Astrocyte of the hippocampus (primary cell): ENCODE measurements at regions not wholly inside any gene's neighbourhood (a gene's known extent, or its start where the extent isn't known, plus 50 kb on each side); places are given as distances from the start of the nearest gene placed in this dataset.

Experiments
- DNase-seq: peaks from one replicate; pipeline ENCODE4 v3.0.0; 2011; ENCODE audit warnings: low read depth, low spot score

DNA sequence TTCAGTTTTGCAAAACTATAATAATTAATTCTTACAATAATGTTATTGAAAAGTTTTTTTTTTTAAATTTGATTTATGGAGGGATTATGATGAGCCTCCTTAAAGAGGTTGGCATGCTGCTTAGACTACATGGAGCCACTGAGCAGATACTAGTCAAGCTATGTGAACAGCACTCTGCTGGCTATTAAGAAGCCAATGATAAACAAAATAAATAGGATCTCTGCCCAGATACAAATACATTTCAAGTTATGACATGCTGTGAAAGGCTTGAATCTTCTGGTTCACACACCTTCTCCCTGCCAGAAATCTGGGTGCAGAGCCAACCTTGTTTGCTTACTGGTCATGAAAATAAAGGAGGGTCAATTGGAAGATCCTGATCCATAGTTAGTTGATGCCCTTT is 107.4 kb upstream of the NAV3 start:
- no peak for DNase-seq

DNA sequence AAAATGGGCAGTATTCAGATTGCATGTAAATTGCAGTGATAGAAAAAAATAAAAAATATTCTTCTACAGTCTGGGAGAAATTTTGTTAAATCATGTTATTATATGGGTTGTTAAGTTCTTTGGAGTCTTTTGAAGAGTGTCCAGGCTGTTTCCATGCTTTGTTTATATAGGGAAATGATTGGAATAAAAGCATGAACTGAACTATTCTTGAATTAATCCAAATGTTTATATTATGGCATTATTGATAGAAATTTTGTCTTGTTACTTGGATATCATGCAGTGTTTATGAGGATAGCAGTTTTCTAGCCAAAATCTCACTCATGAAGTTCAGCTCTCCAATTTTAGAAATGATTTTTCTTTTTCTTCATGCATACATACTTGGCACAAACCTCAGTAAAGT is 108.2 kb upstream of the NAV3 start:
- no peak for DNase-seq

GRCh38 chr12:77720258-77720657 is 110.4 kb upstream of the NAV3 start:
- DNase-seq: no peak

- no peak for DNase-seq
These were observed 120.5 kb upstream of the NAV3 start for GRCh38 chr12:77710209-77710608.

DNA sequence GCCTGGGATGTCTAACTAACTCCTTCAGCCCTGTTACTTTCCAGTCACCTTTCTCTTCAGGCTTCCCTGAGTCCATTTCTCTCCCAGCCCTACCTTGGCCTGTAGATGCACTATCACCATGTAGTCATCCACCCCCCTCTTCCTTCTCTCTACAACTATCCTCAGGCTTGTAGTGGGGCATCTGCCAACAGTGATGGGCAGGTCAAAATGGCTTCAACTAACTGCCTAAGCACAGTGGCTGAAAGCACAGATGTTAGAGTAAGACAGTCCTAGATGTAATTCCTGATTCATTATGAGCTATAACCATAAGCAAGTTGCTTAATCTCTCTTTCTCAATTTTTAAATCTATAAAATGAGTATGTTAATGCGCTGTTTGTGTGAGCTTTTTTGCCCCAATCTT is 133.6 kb upstream of the NAV3 start:
- no peak for DNase-seq

DNA sequence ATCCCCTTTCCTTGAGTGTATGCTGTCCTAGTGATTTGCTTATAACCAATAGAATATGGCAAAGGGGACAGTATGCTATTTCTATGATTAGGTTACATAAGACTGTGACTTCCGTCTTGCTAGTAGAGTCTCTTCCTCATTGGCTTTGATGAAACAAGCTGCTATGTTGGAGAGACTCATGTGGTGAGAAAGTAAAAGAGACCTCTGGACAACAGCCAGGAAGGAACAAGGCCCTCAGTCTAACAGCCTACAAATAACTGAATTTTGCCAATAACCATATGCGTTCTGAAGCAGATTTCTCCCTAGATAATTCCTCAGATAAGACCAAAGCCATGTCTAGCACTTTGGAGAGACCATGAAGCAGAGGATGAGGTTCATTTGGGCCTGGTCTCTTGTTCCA is 134.5 kb upstream of the NAV3 start:
- DNase-seq: peak; percentile 9

DNA sequence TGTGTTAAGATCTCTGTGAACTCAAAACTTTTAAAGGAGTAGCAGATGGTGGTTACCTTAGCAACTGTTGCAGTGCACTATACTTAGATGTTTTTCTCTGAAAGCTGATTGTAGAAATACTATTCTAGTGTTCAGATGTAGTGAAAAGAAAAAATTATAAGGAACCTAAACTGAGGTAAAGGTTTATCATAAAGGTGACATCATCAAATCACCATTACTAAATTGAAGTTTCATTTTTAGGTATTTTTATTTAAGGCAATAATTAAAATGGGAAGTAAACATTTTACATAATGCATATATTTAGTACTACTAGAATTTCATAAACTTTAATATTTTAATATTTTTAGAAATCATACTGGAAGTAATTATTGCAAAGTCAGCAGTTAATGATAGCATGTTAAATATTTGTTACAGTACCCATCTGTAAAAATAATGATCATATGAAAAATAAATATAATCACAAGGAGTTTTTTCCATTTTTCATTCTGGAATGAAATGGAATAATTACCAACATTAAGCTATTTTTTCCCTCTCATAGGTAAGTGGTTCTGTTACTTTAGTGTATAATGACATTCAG is 141.1 kb upstream of the NAV3 start:
- no peak for DNase-seq

DNA sequence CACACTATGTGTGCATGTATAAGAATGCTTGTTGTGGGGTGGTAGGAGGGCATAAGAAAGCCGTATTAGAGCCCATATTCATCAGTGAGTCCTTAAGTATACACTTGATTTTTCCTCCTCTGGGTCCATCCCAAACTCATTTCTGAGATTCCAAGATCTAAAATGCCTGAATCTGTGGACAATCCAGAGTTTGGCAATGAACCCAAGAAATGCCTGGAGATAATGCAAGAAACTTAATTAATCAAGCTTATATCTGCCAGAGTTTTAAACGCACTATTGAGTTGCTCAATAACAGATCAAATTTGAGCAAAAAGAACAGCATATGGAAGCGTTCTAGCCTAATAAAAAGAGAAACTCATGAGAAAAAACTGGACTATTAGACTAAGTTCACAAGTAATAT is 143.4 kb upstream of the NAV3 start:
- no peak for DNase-seq

- peak; percentile 38 for DNase-seq
These were observed 143.9 kb upstream of the NAV3 start for GRCh38 chr12:77686760-77687159.

DNA sequence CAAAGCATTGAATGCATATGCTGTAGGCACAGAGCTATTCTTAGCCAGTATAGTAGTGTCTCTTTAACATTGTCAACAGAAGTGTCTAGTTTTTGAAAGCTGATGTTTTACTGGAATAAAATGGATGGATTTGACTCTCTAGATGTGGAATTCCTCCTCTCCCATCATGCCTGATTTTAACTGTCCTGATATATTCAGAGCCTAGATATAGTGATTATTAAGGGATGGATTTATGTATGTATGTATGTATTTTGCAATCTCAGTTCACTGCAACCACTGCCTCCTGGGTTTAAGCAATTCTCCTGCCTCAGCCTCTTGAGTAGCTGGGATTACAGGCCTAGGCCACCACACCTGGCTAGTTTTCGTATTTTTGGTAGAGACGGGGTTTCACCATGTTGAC is 144.8 kb upstream of the NAV3 start:
- DNase-seq: no peak

GRCh38 chr12:77685112-77685511 is 145.6 kb upstream of the NAV3 start:
- DNase-seq: peak; percentile 86

GRCh38 chr12:77682488-77682887 is 148.2 kb upstream of the NAV3 start:
- no peak for DNase-seq

DNA sequence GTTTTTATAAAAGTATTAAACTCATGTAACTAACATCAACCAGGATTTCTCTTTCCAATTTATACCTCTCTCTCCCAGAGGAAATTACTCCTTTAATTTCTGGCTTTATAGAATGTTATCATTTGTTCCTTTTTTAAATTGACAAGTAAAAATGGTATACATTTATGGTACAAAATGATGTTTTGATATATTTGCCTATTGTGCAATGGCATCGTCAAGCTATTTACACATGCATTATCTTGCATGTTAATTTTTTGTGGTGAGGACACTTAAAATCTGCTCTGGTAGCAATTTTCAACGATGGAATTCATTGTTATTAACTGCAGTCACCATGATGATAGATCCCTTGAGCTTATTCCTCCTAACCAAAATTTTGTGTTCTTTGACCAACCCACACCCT is 149.0 kb upstream of the NAV3 start:
- no peak for DNase-seq

GRCh38 chr12:77679686-77680085 is 151.0 kb upstream of the NAV3 start:
- peak; percentile 5 for DNase-seq

GRCh38 chr12:77678621-77679020 is 152.1 kb upstream of the NAV3 start:
- no peak for DNase-seq

- peak; percentile 88 for DNase-seq
These were observed 163.6 kb upstream of the NAV3 start for GRCh38 chr12:77667101-77667500.

DNA sequence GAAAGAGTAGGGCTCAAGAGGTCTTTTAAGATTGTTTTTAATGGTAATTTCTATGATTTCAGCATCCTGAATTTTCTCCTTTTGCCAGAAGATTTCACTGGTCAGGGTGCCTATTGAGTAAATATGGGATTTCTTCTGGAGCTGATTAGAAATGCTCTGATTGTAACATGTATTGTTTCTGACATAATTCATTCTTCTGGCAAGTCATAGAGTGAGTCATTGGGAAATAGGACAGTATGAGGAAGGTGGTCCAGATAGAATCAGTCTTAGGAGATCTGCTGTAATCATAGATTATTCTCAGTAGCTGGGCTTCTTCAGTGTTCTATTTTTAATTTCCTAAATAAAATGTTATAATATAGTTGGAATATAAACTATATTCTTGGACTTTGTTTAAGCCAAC is 182.0 kb upstream of the NAV3 start:
- DNase-seq: no peak

DNA sequence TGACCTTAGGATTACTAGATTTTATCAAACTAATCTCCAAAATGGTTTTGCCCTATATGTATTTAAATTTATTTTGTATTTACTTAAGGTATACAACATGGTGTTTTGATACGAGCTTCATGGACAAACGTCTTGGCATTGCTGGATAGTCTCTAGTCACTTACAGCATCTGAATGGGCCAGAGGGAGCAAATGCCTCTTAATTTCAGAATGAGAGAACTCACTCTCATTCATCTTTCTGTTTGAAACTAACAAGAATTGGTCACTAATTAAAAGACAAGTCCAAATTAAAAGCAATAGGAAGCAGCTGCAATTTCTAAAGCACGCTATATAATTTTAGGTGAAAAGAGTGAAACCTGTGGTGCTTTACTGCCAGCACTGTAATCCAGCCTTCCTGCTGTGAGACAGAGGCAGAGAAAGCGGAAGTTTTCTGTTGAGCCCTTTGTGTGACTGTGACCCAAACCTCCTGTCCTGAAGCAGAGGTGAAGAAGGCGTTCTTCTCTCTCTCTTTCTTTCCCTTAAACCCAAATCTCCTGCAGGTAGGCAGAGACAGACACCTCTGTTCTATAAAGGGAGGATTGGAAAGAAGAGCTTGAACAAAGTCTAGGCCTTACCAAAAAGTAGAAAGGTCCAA is 184.6 kb upstream of the NAV3 start:
- DNase-seq: no peak

- no peak for DNase-seq
These were observed 185.6 kb upstream of the NAV3 start for GRCh38 chr12:77644915-77645605.

DNA sequence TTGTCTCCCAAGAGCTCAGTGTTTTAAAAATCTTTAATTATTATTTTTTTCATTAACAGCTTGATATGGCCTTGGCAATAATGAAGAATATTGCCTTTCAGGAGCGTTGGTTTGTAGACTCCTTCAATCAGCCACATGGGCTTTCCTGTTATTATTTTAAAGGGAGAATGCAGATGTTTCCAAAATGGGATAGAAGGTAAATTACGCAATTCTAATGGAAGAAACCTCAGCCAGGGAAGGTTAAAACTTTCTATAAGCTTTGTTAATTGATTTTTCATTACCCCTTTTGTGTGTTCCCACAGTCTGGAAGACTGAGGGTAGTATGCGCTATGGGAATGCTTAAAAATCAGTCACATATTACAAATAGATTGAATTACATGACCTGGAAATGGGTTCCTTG is 188.4 kb upstream of the NAV3 start:
- no peak for DNase-seq

GRCh38 chr12:77640356-77640755 is 190.3 kb upstream of the NAV3 start:
- no peak for DNase-seq

DNA sequence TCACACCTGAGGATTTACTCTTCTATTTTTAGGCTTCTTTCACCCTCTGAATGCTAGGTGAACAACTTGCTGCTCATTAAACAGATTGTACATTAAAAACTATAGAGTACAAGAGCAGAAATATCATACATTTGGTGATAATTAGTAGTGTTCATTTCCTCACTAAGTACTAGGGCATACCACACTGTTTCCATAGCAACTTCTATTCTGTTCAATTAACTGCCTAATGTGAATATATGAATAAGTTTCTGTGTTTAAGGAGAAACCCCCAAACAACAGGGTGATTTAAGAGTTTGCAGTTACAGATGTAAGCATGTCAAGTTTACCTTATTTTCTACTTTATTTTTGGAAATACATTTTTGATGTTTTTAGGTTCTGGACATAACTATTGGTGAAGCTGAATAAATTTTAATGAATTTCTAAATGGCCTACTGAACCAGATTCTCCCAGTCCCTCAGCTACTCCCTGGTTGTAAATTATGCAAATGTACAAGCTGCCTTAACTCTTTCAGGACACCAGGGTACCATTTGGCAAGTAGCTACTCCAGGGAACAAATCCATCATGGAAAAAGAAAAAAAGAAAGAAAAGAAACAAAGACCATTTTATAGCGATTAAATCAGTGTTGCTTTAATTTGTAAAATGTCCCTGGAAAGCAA is 199.8 kb upstream of the NAV3 start:
- no peak for DNase-seq

DNA sequence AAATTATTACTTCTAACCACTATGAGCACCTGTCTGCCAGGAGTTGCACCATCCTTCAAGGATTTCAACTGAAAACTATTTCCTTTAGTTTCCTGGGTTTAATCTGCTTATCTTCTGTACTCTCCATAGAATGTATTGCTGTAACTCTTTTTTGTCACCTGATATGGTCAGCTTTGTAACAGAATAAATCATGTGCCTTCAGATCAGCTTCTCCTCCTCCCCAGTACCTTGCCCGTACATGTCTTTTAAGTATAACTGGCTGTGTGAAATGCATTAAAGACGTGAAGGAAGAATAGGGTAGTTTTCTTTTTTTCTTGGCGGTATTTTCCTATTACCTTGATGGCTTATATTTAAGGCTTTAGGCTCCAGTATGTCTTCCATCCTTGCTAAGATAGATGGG is 200.3 kb upstream of the NAV3 start:
- DNase-seq: no peak
